IPS-NIHi7 (cell line): ENCODE measurements at regions not wholly inside any gene's neighbourhood (a gene's known extent, or its start where the extent isn't known, plus 50 kb on each side); places are given as distances from the start of the nearest gene placed in this dataset.
"Not testable (repeated sequence)": the region's sequence is repeated elsewhere in the genome, so short reads cannot be mapped to it uniquely, and the experiment has no call there.

Experiments used
- DNase-seq: peaks from one replicate; pipeline ENCODE4 v3.0.0; 2012; ENCODE audit warnings: mixed read lengths; ENCODE audit errors: extremely low spot score

DNA sequence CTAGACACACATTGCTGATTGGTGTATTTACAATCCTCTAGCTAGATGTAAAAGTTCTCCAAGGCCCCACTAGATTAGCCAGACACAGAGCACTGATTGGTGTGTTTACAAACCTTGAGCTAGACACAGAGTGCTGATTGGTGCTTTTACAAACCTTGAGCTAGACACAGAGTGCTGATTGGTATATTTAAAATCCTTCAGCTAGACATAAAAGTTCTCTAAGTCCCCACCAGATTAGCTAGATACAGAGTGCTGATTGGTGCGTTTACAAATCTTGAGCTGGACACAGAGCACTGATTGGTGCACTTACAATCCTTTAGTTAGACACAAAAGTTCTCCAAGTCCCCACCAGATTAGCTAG, 63.8 kb upstream of the DDHD1 start:
- DNase-seq, result not testable (repeated sequence)

DNA sequence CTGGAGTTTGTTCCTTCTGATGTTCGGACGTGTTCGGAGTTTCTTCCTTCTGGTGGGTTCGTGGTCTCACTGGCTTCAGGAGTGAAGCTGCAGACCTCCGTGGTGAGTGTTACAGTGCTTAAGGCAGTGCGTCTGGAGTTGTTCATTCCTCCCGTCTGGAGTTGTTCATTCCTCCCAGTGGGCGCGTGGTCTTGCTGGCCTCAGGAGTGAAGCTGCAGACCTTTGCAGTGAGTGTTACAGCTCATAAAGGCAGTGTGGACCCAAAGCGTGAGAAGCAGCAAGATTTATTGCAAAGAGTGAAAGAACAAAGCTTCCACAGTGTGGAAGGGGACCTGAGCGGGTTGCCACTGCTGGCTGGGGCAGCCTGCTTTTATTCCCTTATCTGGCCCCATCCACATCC, 63.4 kb upstream of the DDHD1 start:
- not testable (repeated sequence) for DNase-seq

DNA sequence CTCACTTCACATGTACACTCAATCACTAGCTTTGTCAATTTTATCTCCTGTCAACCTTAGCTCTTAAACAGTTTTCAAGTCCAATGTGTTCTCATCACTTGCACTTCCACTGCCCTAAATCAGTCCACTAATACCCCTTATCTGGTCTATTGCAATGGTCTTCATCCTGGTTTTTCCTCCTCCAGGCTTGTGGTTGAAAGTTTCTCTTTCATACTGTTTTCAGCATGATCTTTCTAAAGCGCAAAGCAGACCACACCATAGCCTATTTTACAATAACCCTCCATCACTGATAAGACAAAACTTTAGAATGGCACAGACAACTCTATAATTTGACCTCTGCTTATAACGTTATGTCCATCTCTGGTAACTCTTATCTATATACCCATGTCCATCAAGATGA, 62.0 kb upstream of the DDHD1 start:
- no peak for DNase-seq

DNA sequence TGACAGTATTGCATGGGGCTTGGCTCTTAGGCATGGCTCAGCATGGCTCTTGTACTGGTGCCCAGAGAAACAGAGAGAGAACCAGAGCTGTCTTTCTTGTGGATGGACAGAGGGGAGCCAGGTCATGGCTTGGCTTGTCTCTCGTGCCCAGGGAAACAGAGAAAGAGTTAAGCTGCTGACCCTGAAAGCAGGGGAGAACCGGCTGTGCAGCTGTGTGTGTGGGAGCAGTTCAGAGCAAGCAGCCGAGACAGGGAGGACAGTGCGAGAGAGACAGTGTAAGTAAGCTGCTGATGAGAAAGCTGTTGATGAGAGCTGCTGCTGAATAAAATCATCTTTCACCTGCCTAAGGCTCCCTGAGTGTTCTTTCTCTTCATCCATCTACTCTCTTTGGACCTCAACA, 61.3 kb upstream of the DDHD1 start:
- DNase-seq, result no peak

DNA sequence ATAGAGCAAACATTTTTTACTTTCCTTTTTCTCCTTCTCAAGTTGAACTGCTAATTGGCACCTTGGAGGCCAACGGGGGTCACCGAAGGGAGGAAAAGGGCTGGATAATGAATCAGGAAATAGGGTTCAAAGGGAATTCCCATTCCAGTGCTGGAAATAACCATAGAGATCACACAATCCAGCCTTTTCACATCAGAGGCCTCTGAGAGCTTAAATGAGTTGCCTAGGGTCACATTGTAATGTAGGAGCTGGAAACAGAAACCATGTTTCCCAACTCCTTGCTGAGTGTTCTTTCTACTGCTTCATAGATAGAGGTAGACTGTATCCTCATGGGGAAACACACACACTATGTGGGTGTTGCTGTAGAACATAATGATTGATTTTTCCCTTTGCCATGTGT, 60.6 kb upstream of the DDHD1 start:
- DNase-seq, result no peak

DNA sequence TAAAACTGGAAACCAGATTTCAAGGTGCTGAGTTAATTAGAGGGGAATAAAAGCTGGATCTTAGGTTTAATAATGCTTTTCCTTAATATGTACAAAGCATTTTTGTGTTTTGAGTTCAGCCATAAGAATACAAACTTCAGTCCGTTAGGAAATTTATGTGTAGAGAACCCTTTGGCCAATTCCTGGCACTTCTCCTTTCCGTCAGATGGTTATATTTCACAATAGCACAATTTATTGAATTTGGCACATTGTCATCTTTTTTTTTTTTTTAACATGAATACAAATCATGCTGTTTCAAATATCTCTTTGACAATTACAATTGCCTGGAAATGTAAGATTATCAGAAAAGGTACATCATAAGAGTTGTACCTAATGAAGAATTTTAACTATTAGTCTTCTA, 56.2 kb upstream of the DDHD1 start:
- DNase-seq, result no peak
